HG02763 (cell line): ENCODE measurements at regions not wholly inside any gene's neighbourhood (a gene's known extent, or its start where the extent isn't known, plus 50 kb on each side); places are given as distances from the start of the nearest gene placed in this dataset.

Experiments used
- ATAC-seq: cut with Tn5 transposase; IDR thresholded peaks from one replicate; pipeline ENCODE4 v1.9.1; 2021; ENCODE audit warnings: mild to moderate bottlenecking, moderate library complexity; ENCODE audit not compliant: unreplicated experiment

GRCh38 chr5:4212981-4213819, 617.6 kb downstream of the IRX1 start:
- ATAC-seq = no peak

- no peak for ATAC-seq
These were observed 619.5 kb downstream of the IRX1 start for GRCh38 chr5:4215143-4215542.

GRCh38 chr5:4216142-4216541, 620.5 kb downstream of the IRX1 start:
- no peak for ATAC-seq

- ATAC-seq = no peak
These were observed 624.4 kb downstream of the IRX1 start for GRCh38 chr5:4220016-4220415.

GRCh38 chr5:4221048-4221447, 625.4 kb downstream of the IRX1 start:
- no peak for ATAC-seq

GRCh38 chr5:4222147-4222546, 626.5 kb downstream of the IRX1 start:
- ATAC-seq = no peak

- ATAC-seq = no peak
These were observed 627.2 kb downstream of the IRX1 start for GRCh38 chr5:4222821-4223220.

GRCh38 chr5:4225741-4226140, 630.1 kb downstream of the IRX1 start:
- no peak for ATAC-seq

GRCh38 chr5:4226565-4226964, 630.9 kb downstream of the IRX1 start:
- ATAC-seq = no peak

- no peak for ATAC-seq
These were observed 633.1 kb downstream of the IRX1 start for GRCh38 chr5:4228708-4229107.

GRCh38 chr5:4229414-4230292, 634.0 kb downstream of the IRX1 start:
- no peak for ATAC-seq

GRCh38 chr5:4230471-4230785, 634.8 kb downstream of the IRX1 start:
- ATAC-seq = no peak

- ATAC-seq = no peak
These were observed 635.4 kb downstream of the IRX1 start for GRCh38 chr5:4230786-4231641.

- no peak for ATAC-seq
These were observed 636.5 kb downstream of the IRX1 start for GRCh38 chr5:4232084-4232483.

GRCh38 chr5:4233671-4234070, 638.0 kb downstream of the IRX1 start:
- no peak for ATAC-seq

GRCh38 chr5:4243479-4244264, 648.0 kb downstream of the IRX1 start:
- no peak for ATAC-seq

- no peak for ATAC-seq
These were observed 648.7 kb downstream of the IRX1 start for GRCh38 chr5:4244306-4244705.

GRCh38 chr5:4245076-4245475, 649.4 kb downstream of the IRX1 start:
- ATAC-seq = no peak

GRCh38 chr5:4245511-4245910, 649.9 kb downstream of the IRX1 start:
- no peak for ATAC-seq

GRCh38 chr5:4246447-4246846, 650.8 kb downstream of the IRX1 start:
- ATAC-seq = no peak
